Thymus (tissue), 11 donors: ENCODE measurements at regions not wholly inside any gene's neighbourhood (a gene's known extent, or its start where the extent isn't known, plus 50 kb on each side); places are given as distances from the start of the nearest gene placed in this dataset.
A peak's percentile ranks its signal among the peaks of the same experiment; 100 is the strongest.

ENCODE experiments used
- DNase-seq, 9 donors: peaks; one replicate each; pipeline ENCODE4 v3.0.0-alpha.2; 2013; ENCODE audit warnings: low spot score in 9 of 9, low read depth in 6 of 9, missing footprints in 1 of 9
- H3K27ac ChIP-seq, 2 donors: one replicate each; pipeline ENCODE4 v1.5.1; 2013; ENCODE audit warnings: control low read depth in 1 of 2, low read depth in 1 of 2, low read length in 1 of 2, mild to moderate bottlenecking in 1 of 2, moderate library complexity in 1 of 2
- H3K27me3 ChIP-seq, 2 donors: one replicate each; pipeline ENCODE4 v1.5.1; 2013; ENCODE audit warnings: low read length in 1 of 2; ENCODE audit not compliant: control insufficient read depth in 2 of 2, insufficient read depth in 1 of 2
- H3K36me3 ChIP-seq, 2 donors: one replicate each; pipeline ENCODE4 v1.5.1; 2013; ENCODE audit warnings: low read length in 1 of 2, mild to moderate bottlenecking in 1 of 2, moderate library complexity in 1 of 2; ENCODE audit not compliant: control insufficient read depth in 2 of 2, insufficient read depth in 2 of 2
- H3K4me1 ChIP-seq, 2 donors: one replicate each; pipeline ENCODE4 v1.5.1; 2013; ENCODE audit warnings: low read length in 2 of 2; ENCODE audit not compliant: control insufficient read depth in 2 of 2, insufficient read depth in 2 of 2
- H3K4me3 ChIP-seq, 2 donors: one replicate each; pipeline ENCODE4 v1.5.1; 2013; ENCODE audit warnings: low read length in 2 of 2, control low read depth in 1 of 2, mild to moderate bottlenecking in 1 of 2
- H3K9me3 ChIP-seq, 2 donors: one replicate each; pipeline ENCODE4 v1.5.1; 2013; ENCODE audit warnings: low read length in 1 of 2, mild to moderate bottlenecking in 1 of 2; ENCODE audit not compliant: control insufficient read depth in 2 of 2, insufficient read depth in 1 of 2
- WGBS: extraction: QIAGEN DNeasy Blood & Tissue Kit; methylation state at CpG from one replicate; pipeline ENCODE4 v1.1.7; 2013; 5-methylcytosine and 5-hydroxymethylcytosine counted together
- donor health status: healthy.

DNA sequence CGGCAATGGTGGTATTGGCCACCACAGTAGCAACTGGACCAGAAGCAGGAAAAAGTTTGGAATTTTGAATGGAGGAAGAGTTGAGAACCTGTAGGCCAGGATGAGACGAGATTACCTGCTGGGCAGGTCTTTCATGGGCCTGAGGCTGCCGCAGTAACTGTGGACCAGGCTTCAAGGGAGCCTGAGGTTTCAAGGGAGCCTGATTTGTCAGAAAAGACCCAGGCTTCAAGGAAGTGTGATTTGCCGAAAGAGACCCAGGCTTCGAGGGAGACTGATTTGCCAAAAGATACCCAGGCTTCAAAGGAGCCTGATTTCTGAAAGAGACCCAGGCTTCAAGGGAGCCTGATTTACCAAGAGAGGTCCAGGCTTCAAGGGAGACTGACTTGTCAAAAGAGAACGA is 66.6 kb upstream of the ARL4D start:
- no peak overlapping the region for H3K4me3 ChIP-seq
- 96% methylated on average over 6 of the region's 6 CpGs for WGBS
- no peak for DNase-seq

DNA sequence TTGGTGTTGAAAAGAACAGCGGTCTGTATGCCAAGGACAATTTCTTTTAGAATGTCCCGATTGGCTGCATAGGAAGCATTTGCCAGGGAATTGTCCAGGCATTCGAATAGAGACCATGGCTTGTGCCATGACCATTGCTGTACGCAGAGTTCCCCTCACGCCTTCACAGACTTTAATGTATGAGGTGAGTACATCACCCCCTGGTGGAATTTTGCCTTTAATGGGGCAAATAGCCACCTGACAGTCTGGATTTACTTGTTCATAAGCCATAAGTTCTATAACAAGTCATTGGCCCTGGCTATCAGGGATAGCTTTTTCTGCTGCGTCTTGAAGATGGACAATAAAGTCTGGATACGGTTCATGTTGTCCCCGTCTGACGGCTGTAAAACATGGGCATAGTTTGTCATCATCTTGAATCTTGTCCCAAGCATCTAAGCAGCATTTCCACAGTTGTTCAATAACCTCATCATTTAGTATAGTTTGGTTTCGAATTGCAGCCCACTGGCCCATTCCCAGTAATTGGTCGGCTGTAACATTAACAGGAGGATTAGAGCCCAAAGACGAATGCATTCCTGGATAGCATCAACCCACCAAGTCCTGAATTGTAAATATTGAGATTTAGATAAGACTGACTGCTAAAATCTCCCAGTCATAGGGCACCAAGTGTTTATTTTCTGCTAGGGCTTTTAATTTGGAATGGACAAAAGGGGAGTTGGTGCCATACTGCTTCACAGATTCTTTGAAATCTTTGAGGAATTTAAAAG is 67.7 kb upstream of the ARL4D start:
- peaks cover 0 to 12% of the 10 kb centered on the region in 2 donors for H3K4me1 ChIP-seq
- H3K9me3 ChIP-seq: no peaks in the 10 kb centered on the region
- no peak for DNase-seq
- no peaks in the 10 kb centered on the region for H3K36me3 ChIP-seq
- no peaks in the 10 kb centered on the region for H3K27me3 ChIP-seq
- no peak overlapping the region for H3K4me3 ChIP-seq
- WGBS: 94% methylated on average over 12 of the region's 12 CpGs
- H3K27ac ChIP-seq: no peak overlapping the region

More for the DNA sequence above, 66.6 kb upstream of the ARL4D start:
- Histone ChIP-seq H3K9me3 (no peaks in the 10 kb centered on the region), H3K36me3 (no peaks in the 10 kb centered on the region), H3K27me3 (no peaks in the 10 kb centered on the region), H3K27ac (no peak overlapping the region), H3K4me1 (peaks cover 0 to 12% of the 10 kb centered on the region in 2 donors)

DNA sequence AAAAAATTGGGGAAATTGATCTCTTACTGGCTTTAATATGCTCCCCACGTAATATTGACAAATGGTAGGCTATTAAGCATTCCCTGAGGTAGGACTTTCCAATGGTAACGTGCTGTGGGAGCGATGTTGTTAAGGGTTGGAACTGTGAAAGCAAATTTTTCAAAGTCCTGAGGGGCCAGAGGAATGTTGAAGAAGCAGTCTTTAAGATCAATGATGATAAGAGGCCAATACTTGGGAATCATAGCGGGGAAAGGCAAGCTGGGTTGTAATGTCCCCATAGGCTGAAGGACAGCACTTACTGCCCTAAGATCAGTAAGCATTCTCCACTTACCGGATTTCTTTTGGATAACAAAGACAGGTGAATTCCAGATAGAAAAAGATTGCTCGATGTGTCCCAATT is 69.6 kb upstream of the ARL4D start:
- no peaks in the 10 kb centered on the region for H3K9me3 ChIP-seq
- no peaks in the 10 kb centered on the region for H3K36me3 ChIP-seq
- H3K27ac ChIP-seq: no peak overlapping the region
- no peak for DNase-seq
- WGBS: 94% methylated on average over 6 of the region's 6 CpGs
- peaks cover 0 to 9% of the 10 kb centered on the region in 2 donors for H3K4me1 ChIP-seq
- H3K27me3 ChIP-seq: no peaks in the 10 kb centered on the region
- no peak overlapping the region for H3K4me3 ChIP-seq

DNA sequence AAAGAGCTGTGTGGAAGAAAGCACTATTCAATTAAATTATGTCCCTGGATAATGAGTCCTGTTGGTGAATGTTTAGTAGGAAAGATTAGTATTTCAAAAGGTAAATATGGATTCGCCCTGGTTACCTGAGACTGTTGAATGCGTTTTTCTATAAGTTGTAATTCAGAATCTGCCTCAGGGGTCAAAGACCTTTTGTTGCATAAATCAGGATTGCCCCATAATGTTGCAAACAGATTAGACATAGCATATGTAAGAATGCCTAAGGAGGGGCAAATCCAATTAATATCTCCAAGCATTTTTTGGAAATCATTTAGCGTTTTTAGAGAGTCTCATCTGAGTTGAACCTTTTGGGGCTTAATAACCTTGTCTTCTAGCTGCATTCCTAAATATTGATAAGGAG is 70.1 kb upstream of the ARL4D start:
- H3K4me1 ChIP-seq: peaks cover 0 to 3% of the 10 kb centered on the region in 2 donors
- H3K27ac ChIP-seq: no peak overlapping the region
- no peak for DNase-seq
- WGBS: 95% methylated on average over 3 of the region's 3 CpGs
- no peaks in the 10 kb centered on the region for H3K9me3 ChIP-seq
- H3K4me3 ChIP-seq: no peak overlapping the region
- H3K36me3 ChIP-seq: no peaks in the 10 kb centered on the region
- no peaks in the 10 kb centered on the region for H3K27me3 ChIP-seq

DNA sequence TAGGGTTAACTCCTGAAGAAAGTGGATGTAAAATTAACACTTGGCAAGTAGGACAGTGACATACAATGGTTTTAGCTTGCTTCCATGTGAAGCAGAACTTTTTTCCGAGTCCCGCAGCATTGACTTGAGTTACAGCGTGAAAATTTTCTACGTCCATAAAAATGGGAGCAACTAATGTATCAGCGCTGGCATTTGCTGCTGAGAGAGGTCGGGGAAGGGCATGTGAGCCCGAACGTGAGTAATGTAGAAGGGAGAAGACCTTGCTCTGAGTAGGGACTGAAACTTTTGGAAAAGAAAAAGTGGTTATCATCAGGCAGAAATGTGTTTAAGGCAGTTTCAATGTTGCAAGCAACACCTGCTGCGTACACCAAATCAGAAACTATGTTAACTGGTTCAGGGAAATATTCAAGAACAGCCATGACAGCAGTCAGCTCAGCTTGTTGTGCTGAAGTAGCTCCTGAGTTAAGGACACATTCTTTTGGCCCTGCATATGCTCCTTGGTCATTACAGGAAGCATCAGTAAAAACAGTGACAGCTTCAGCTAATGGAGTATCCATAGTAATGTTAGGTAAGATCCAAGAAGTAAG is 70.9 kb upstream of the ARL4D start:
- WGBS: 94% methylated on average over 9 of the region's 9 CpGs
- DNase-seq: no peak
- Histone ChIP-seq H3K4me3 (no peak overlapping the region), H3K4me1 (peaks cover 0 to 3% of the 10 kb centered on the region in 2 donors), H3K27me3 (no peaks in the 10 kb centered on the region), H3K27ac (peak overlapping the region in 1 of 2 donors; percentile 30), H3K36me3 (no peaks in the 10 kb centered on the region), H3K9me3 (no peaks in the 10 kb centered on the region)

DNA sequence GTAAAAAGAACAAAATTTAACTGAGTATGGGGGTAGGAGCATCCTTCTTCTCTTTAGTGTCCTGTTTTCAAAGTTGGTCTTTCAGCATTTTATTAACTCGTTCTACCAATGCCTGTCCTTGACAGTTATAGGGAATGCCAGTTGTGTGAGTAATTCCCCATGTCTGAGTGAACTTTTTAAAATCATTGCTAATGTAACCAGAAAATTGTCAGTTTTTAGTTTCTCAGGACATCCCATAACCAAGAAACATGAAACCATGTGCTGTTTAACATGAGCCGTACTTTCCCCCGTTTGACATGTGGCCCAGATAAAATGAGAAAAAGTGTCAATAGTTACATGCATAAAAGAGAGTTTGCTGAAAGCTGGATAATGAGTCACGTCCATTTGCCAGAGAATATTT is 71.4 kb upstream of the ARL4D start:
- WGBS: 91% methylated on average over 4 of the region's 4 CpGs
- Histone ChIP-seq H3K27me3 (no peaks in the 10 kb centered on the region), H3K4me3 (no peak overlapping the region), H3K27ac (no peak overlapping the region), H3K36me3 (no peaks in the 10 kb centered on the region), H3K9me3 (no peaks in the 10 kb centered on the region), H3K4me1 (peaks cover 0 to 3% of the 10 kb centered on the region in 2 donors)
- DNase-seq: no peak

DNA sequence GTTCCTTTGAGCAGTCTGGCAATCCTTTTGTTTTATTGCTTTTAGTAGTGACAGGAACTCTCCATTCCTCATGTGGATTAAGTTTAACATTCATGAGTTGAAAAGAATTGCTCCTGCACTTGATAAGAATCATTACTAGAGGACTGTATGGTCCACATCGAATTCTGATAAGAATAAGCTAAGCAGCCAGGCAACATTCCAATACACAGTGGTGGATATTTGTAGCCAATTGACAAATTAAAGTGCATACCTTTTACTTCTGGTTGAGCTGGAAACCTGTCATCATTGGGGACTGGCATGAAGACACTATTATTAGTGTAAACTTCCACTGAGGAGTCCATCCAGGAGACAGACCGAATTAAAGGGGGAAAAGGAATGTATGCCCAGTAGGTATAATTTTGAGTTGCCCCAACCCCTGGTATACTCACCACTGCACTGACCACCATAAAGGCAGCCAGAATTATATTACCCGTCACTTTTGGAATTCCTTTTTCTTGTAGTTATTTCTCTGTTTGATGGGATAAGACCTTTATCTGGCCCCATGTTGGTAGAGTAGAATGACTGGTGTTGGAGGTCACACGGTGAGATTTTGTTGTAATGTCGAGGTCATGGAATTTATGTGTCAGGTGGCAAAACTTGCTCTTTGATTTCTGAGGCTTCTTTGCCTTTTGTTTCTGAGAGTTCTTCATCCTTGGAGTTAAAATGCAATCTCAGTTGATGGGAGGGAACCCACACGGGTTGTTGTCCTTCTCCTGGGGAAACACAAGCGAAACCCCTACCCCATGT is 72.1 kb upstream of the ARL4D start:
- peaks cover 0 to 3% of the 10 kb centered on the region in 2 donors for H3K4me1 ChIP-seq
- no peaks in the 10 kb centered on the region for H3K36me3 ChIP-seq
- no peak overlapping the region for H3K4me3 ChIP-seq
- no peaks in the 10 kb centered on the region for H3K9me3 ChIP-seq
- no peaks in the 10 kb centered on the region for H3K27me3 ChIP-seq
- 91% methylated on average over 7 of the region's 7 CpGs for WGBS
- no peak for DNase-seq
- peak overlapping the region in 1 of 2 donors; percentile 9 for H3K27ac ChIP-seq

DNA sequence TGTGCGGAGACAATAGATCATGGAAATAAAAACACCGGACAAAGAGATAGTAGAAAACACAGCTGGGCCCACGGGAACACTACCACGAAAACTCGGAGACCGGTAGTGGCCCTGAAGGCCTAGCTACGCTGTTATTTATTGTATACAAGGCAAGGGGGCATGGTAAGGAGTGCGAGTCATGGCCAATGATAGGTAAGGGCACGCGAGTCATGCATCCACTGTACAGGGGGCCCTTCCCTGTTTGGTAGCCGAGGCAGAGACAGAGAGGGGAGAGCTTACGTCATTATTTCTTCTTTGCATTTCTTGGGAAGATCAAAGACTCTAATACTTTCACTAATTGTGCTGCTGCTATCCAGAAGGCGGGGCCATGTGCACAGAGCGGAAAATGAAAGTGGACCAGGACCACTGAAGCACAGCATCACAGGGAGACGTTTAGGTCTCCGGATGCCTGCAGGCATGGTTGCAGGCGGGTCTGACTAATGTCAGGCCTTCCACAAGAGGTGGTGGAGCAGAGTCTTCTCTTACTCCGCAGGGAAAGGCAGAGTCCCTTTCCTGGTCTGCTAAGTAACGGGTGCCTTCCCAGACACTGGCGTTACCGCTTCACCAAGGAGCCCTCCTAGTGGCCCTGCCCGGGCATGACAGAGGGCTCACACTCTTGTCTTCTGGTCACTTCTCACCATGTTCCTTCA is 74.4 kb upstream of the ARL4D start:
- Histone ChIP-seq H3K9me3 (peaks cover under 1 to 13% of the 10 kb centered on the region in 2 donors), H3K36me3 (no peaks in the 10 kb centered on the region), H3K27ac (no peak overlapping the region), H3K27me3 (no peaks in the 10 kb centered on the region), H3K4me1 (peaks cover 0 to 2% of the 10 kb centered on the region in 2 donors), H3K4me3 (no peak overlapping the region)
- no peak for DNase-seq
- WGBS: 94% methylated on average over 22 of the region's 22 CpGs
